HL-60 (cell line): ENCODE measurements at regions not wholly inside any gene's neighbourhood (a gene's known extent, or its start where the extent isn't known, plus 50 kb on each side); places are given as distances from the start of the nearest gene placed in this dataset.

Source experiments
- DNase-seq, 2 experiments: peaks; one replicate each; pipeline ENCODE4 v3.0.0-alpha.2; 2010 to 2020; ENCODE audit warnings: low read depth in 1 of 2, low spot score in 1 of 2
- H3K27ac ChIP-seq: fragments of 250-450 bp; sonication (Bioruptor Pico); replicated peaks from 2 replicates; pipeline ENCODE4 v1.5.1; 2020; ENCODE audit warnings: mild to moderate bottlenecking, moderate library complexity
- H3K27me3 ChIP-seq: fragments of 250-450 bp; sonication (Bioruptor Pico); 2 replicates; pipeline ENCODE4 v1.5.1; 2021; ENCODE audit warnings: mild to moderate bottlenecking, moderate library complexity; ENCODE audit not compliant: insufficient read depth, poor library complexity, severe bottlenecking
- H3K4me3 ChIP-seq: replicated peaks from 2 replicates; pipeline ENCODE4 v1.5.1; 2011; ENCODE audit warnings: mild to moderate bottlenecking, control low read depth, low read length; ENCODE audit not compliant: insufficient read depth
- GABPA ChIP-seq: IDR thresholded peaks from 2 replicates; pipeline ENCODE4 v1.6.1; 2012; ENCODE audit warnings: low read depth
- POLR2AphosphoS5 ChIP-seq: IDR thresholded peaks from 2 replicates; pipeline ENCODE4 v1.6.1; 2012; ENCODE audit warnings: low read depth
- SPI1 ChIP-seq: IDR thresholded peaks from 2 replicates; pipeline ENCODE4 v1.6.1; 2012; ENCODE audit warnings: low read depth, mild to moderate bottlenecking, borderline replicate concordance
- TF ChIP-seq, protein P1 (sequence below): IDR thresholded peaks from one replicate; pipeline ENCODE4 v1.5.1; 2011; ENCODE audit warnings: low read length, control low read depth, inconsistent platforms; ENCODE audit not compliant: insufficient read depth
- TF ChIP-seq, protein P2 (sequence below): IDR thresholded peaks from 2 replicates; pipeline ENCODE4 v1.6.1; 2012; ENCODE audit warnings: low read depth; ENCODE audit not compliant: insufficient replicate concordance

DNA sequence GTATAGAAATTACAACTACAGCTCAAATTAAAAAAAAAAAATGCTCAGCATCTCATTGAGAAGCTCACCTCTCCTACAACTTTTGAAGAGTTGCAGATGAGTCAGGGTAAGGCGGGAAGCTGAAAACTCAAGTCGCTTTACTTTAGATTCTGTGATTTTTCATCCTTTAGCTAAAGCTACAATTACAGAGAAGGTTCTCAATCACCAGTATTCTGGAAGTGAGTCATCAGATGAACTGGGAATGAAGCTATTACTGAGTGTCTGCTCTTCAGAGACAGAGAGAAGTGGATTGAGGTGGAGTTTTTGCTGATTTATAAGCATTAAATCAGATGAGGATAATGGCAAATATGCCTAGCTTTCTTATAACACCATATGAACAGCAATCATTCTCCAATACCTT is 91.9 kb downstream of the TFAP2A start:
- Histone ChIP-seq H3K4me3 (no peak overlapping the region), H3K27me3 (no peaks in the 10 kb centered on the region), H3K27ac (no peak overlapping the region)
- TF ChIP-seq, protein P1, sequence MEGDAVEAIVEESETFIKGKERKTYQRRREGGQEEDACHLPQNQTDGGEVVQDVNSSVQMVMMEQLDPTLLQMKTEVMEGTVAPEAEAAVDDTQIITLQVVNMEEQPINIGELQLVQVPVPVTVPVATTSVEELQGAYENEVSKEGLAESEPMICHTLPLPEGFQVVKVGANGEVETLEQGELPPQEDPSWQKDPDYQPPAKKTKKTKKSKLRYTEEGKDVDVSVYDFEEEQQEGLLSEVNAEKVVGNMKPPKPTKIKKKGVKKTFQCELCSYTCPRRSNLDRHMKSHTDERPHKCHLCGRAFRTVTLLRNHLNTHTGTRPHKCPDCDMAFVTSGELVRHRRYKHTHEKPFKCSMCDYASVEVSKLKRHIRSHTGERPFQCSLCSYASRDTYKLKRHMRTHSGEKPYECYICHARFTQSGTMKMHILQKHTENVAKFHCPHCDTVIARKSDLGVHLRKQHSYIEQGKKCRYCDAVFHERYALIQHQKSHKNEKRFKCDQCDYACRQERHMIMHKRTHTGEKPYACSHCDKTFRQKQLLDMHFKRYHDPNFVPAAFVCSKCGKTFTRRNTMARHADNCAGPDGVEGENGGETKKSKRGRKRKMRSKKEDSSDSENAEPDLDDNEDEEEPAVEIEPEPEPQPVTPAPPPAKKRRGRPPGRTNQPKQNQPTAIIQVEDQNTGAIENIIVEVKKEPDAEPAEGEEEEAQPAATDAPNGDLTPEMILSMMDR: no peak
- TF ChIP-seq SPI1 (no peak), POLR2AphosphoS5 (no peak), GABPA (no peak)
- TF ChIP-seq, protein P2, sequence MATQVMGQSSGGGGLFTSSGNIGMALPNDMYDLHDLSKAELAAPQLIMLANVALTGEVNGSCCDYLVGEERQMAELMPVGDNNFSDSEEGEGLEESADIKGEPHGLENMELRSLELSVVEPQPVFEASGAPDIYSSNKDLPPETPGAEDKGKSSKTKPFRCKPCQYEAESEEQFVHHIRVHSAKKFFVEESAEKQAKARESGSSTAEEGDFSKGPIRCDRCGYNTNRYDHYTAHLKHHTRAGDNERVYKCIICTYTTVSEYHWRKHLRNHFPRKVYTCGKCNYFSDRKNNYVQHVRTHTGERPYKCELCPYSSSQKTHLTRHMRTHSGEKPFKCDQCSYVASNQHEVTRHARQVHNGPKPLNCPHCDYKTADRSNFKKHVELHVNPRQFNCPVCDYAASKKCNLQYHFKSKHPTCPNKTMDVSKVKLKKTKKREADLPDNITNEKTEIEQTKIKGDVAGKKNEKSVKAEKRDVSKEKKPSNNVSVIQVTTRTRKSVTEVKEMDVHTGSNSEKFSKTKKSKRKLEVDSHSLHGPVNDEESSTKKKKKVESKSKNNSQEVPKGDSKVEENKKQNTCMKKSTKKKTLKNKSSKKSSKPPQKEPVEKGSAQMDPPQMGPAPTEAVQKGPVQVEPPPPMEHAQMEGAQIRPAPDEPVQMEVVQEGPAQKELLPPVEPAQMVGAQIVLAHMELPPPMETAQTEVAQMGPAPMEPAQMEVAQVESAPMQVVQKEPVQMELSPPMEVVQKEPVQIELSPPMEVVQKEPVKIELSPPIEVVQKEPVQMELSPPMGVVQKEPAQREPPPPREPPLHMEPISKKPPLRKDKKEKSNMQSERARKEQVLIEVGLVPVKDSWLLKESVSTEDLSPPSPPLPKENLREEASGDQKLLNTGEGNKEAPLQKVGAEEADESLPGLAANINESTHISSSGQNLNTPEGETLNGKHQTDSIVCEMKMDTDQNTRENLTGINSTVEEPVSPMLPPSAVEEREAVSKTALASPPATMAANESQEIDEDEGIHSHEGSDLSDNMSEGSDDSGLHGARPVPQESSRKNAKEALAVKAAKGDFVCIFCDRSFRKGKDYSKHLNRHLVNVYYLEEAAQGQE: no peak
- DNase-seq: no peak

DNA sequence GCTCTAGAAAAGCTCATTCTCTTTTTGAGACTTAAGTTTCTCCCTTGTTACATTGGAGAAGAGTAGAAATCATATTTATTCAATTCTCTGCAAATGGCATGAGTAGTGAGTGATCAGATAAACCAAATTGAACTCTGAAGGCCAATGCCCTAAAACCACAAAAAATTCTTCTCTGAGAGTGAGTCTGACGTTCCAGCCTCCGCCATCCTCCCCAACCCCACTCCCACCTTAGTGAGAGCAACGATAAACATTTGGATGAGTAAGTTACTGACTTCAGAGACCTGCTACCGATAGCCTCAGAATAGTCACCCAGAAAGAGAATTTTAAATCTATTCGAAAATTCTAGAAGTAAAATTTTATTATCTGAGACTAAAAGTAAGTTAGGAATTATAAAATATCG is 94.6 kb downstream of the TFAP2A start:
- H3K4me3 ChIP-seq: no peak overlapping the region
- H3K27me3 ChIP-seq: no peaks in the 10 kb centered on the region
- DNase-seq: no peak
- no peak overlapping the region for H3K27ac ChIP-seq
- TF ChIP-seq, protein P2: no peak
- TF ChIP-seq SPI1: no peak
- no peak for TF ChIP-seq POLR2AphosphoS5
- TF ChIP-seq GABPA: no peak
- TF ChIP-seq, protein P1: no peak

DNA sequence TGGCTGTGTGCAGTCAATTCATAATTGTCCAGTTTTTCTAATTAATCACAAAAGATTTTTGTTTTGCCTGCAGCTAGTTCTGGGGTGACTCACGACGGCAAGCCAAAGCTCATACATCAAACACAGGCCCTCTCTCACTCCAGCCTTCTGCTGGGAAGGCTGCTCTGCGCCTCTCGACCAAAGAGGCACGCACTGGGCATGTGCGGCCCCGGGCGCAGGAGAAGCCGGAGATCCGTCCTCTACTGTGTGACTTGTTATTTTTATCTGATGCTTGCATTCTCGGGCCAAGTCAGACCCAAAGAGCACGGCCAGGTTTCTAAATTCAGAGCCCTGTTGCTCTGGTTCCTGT is 98.5 kb downstream of the TFAP2A start:
- DNase-seq: no peak
- no peaks in the 10 kb centered on the region for H3K27me3 ChIP-seq
- H3K27ac ChIP-seq: no peak overlapping the region
- no peak overlapping the region for H3K4me3 ChIP-seq
- TF ChIP-seq, protein P2: no peak
- TF ChIP-seq, protein P1: no peak
- no peak for TF ChIP-seq POLR2AphosphoS5
- no peak for TF ChIP-seq SPI1
- no peak for TF ChIP-seq GABPA
